Testis (tissue), 2 donors: ENCODE measurements at regions not wholly inside any gene's neighbourhood (a gene's known extent, or its start where the extent isn't known, plus 50 kb on each side); places are given as distances from the start of the nearest gene placed in this dataset.

Source experiments
- DNase-seq: peaks from one replicate; pipeline ENCODE4 v3.0.0-alpha.2; 2019
- H3K27ac ChIP-seq, 2 donors: fragments of 200-600 bp; sonication (generic); one replicate each; pipeline ENCODE4 v1.5.1; 2019
- H3K27me3 ChIP-seq: fragments of 200-600 bp; sonication (generic); one replicate; pipeline ENCODE4 v1.5.1; 2019
- H3K36me3 ChIP-seq: fragments of 200-600 bp; sonication (generic); one replicate; pipeline ENCODE4 v1.5.1; 2017; ENCODE audit warnings: low read depth; ENCODE audit errors: missing control alignments
- H3K4me1 ChIP-seq: fragments of 200-600 bp; sonication (generic); one replicate; pipeline ENCODE4 v1.5.1; 2019
- H3K4me3 ChIP-seq, 2 donors: fragments of 200-600 bp; sonication (generic); one replicate each; pipeline ENCODE4 v1.5.1; 2017 to 2019
- H3K9me3 ChIP-seq: fragments of 200-600 bp; sonication (generic); one replicate; pipeline ENCODE4 v1.5.1; 2017
- POLR2A ChIP-seq: fragments of 450-650 bp; IDR thresholded peaks from one replicate; pipeline ENCODE4 v1.6.1; 2017; ENCODE audit warnings: antibody characterized with exemption, mild to moderate bottlenecking, moderate library complexity
- WGBS, 2 donors: methylation state at CpG; one replicate each; pipeline ENCODE4 v1.1.5; 2018; 5-methylcytosine and 5-hydroxymethylcytosine counted together
- intact Hi-C: fragments of 100-400 bp; cut with DNase I; formaldehyde crosslinking; loops from one replicate; pipeline ENCODE4 v1.15.1; 2023; ENCODE audit warnings: low total_unique reads
- TF ChIP-seq, protein P1 (sequence below), 3 experiments: fragments of 450-650 bp in 2 of 3; fragments of 200-600 bp in 1 of 3; sonication (generic) in 1 of 3; IDR thresholded peaks; one replicate each; pipeline ENCODE4 v1.5.1; 2016 to 2019; ENCODE audit warnings: antibody characterized with exemption in 3 of 3, mild to moderate bottlenecking in 2 of 3, moderate library complexity in 1 of 3

GRCh38 chr22:48096851-48097665 lies 1334.6 kb downstream of the TBC1D22A start:
- intact Hi-C loops = no loop called here
- no peak for DNase-seq
- TF ChIP-seq, protein P1, sequence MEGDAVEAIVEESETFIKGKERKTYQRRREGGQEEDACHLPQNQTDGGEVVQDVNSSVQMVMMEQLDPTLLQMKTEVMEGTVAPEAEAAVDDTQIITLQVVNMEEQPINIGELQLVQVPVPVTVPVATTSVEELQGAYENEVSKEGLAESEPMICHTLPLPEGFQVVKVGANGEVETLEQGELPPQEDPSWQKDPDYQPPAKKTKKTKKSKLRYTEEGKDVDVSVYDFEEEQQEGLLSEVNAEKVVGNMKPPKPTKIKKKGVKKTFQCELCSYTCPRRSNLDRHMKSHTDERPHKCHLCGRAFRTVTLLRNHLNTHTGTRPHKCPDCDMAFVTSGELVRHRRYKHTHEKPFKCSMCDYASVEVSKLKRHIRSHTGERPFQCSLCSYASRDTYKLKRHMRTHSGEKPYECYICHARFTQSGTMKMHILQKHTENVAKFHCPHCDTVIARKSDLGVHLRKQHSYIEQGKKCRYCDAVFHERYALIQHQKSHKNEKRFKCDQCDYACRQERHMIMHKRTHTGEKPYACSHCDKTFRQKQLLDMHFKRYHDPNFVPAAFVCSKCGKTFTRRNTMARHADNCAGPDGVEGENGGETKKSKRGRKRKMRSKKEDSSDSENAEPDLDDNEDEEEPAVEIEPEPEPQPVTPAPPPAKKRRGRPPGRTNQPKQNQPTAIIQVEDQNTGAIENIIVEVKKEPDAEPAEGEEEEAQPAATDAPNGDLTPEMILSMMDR (IDR thresholded peaks at IDR 0.05) = no peak
- no peak for TF ChIP-seq POLR2A
- Histone ChIP-seq H3K36me3 (no peaks in the 10 kb centered on the region), H3K4me3 (no peak overlapping the region), H3K9me3 (no peaks in the 10 kb centered on the region), H3K4me1 (no peaks in the 10 kb centered on the region), H3K27me3 (no peaks in the 10 kb centered on the region), H3K27ac (no peak overlapping the region)
- WGBS, 2 donors = 69 to 82% methylated on average over 11 to 13 of the region's 13 CpGs

GRCh38 chr22:48096411-48096810 lies 1334.0 kb downstream of the TBC1D22A start:
- Histone ChIP-seq H3K27ac (no peak overlapping the region), H3K9me3 (no peaks in the 10 kb centered on the region), H3K36me3 (no peaks in the 10 kb centered on the region), H3K4me1 (no peaks in the 10 kb centered on the region), H3K27me3 (no peaks in the 10 kb centered on the region), H3K4me3 (no peak overlapping the region)
- no peak for DNase-seq
- intact Hi-C loops = no loop called here
- TF ChIP-seq POLR2A = no peak
- TF ChIP-seq, protein P1 (IDR thresholded peaks at IDR 0.05) = no peak
- WGBS, 2 donors = 53 to 81% methylated on average over 6 to 7 of the region's 7 CpGs

DNA sequence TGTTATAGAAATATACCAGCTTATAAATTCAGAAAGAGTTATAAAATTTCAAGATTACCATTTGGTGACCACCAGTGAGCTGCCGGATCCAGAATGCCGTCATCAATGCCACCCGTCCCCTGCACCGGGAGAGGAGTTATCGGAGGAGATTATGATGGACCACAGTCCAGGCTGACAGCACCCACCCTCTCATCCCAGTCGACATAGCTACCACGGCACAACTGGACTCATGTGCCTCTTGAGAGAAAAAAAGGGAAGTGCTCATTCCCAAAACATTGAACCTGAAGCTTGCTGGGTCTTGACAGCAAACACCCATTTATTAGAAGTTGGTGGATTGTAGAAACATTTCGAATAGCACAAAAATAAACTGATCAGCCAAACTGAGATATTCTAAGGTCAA lies 1331.5 kb downstream of the TBC1D22A start:
- no peak for DNase-seq
- Histone ChIP-seq H3K9me3 (no peaks in the 10 kb centered on the region), H3K36me3 (no peaks in the 10 kb centered on the region), H3K4me3 (no peak overlapping the region), H3K27me3 (no peaks in the 10 kb centered on the region), H3K4me1 (peaks cover 13% of the 10 kb centered on the region), H3K27ac (no peak overlapping the region)
- 88 to 92% methylated on average over 8 of the region's 8 CpGs for WGBS, 2 donors
- intact Hi-C loops = no loop called here
- TF ChIP-seq, protein P1 (IDR thresholded peaks at IDR 0.05) = no peak
- no peak for TF ChIP-seq POLR2A

DNA sequence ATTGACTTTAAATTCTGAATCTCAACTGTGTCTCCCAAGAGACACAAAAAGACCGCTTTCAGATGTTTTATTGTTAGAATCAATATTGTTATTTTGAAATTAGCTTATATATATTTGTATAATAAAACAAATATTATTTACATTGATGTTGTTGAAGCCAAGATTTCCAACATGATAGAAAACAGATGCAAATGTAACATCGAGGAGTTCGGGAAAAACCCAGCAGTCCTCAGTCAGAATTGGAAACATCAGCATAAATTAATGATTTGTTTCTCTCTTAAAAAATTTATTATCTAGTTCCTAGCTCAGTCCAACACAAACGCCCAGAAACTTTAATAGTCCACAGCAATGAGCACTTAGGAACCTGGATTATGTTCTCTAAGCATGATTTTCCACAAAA lies 1330.4 kb downstream of the TBC1D22A start:
- no peak overlapping the region for H3K27ac ChIP-seq
- WGBS, 2 donors = 75 to 80% methylated on average over 4 of the region's 4 CpGs
- H3K4me1 ChIP-seq = peaks cover 13% of the 10 kb centered on the region
- no peak overlapping the region for H3K4me3 ChIP-seq
- DNase-seq = no peak
- no peaks in the 10 kb centered on the region for H3K9me3 ChIP-seq
- no peak for TF ChIP-seq POLR2A
- TF ChIP-seq, protein P1 (IDR thresholded peaks at IDR 0.05) = no peak
- H3K27me3 ChIP-seq = no peaks in the 10 kb centered on the region
- intact Hi-C loops = no loop called here
- no peaks in the 10 kb centered on the region for H3K36me3 ChIP-seq
